GM13977 (cell line): ENCODE measurements at regions not wholly inside any gene's neighbourhood (a gene's known extent, or its start where the extent isn't known, plus 50 kb on each side); places are given as distances from the start of the nearest gene placed in this dataset.

Experiments used
- DNase-seq: peaks from one replicate; pipeline ENCODE4 v3.0.0; 2012; ENCODE audit warnings: low spot score
- CTCF ChIP-seq: IDR thresholded peaks from 2 replicates; pipeline ENCODE4 v1.5.1; 2012; ENCODE audit warnings: mild to moderate bottlenecking, control low read depth; ENCODE audit not compliant: insufficient read depth; ENCODE audit errors: extremely low read depth, missing control alignments
- in situ Hi-C: fragments of 300-500 bp; cut with MboI; formaldehyde crosslinking; loops from one replicate; pipeline ENCODE4 v1.12.0; 2022; ENCODE audit warnings: low sequenced_read_pairs, low pct_unique_long_range_greater_than_20kb, mixed read lengths, inconsistent platforms; ENCODE audit not compliant: unreplicated experiment

- in situ Hi-C loops, result no loop called here
- no peak for DNase-seq
- TF ChIP-seq CTCF, result no peak
Measured at GRCh38 chrX:113545040-113545439, 704.4 kb upstream of the AMOT start.

DNA sequence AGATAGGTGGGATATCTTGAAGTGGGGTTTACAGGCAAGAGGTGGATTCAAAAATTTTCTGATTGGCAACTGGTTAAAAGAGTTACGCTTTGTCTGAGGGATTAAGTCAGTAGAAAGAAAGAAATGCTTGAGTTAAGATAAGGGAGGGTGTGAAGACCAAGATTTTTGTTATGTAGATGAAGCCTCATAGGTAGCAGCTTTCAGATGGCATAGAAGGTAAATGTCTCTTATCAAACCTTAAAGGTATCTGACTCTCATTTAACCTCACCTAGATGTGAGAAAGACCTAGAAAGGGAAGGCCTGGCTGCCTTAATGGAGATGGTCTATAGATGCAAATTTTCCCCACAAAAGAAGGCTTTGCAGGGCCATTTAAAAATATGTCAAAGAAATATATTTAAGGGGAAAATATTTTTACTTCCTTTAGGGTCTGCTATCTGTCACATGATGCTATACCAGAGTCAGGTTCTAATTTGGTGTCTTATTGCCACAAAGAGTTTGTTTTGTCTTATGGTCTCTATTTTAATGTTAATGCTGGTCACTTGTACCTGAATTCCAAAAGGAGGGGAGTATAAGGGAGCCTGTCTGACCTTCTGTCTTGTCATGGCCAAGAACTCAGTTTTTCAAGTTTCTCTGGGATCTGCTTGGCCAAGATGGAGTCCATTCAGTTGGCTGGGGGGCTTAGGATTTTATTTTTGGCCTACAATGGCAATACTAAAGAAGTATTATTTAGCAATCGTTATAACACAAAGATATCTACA, 699.1 kb upstream of the AMOT start:
- no peak for DNase-seq
- in situ Hi-C loops, result no loop called here
- no peak for TF ChIP-seq CTCF

DNA sequence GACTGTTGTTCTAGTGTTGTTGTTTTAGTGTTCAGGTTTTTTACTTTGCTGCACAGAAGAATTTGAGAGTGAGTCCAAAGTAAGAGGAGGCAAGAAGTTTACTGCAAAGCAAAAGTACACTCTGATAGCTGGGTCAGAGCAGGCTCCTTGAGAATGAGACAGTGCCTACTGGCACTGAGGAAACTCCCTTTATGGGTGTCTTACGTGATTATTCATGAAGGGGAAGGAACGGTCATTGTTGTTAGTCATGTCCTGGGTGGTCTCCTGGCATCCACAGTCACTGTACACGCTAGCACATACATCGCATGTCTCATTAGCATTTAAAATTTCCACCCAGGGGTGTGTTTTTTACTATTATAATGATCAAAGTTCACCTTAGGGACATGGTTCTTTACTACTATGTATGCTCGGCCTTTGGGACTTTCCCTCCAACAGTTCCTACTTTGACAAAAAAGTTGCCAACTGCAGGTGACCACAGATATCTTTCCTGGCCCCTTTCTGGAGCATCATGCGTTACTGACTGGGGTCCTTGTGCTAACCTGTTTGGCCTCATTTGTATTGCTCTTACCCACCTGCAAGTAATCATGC, 688.9 kb upstream of the AMOT start:
- in situ Hi-C loops, result no loop called here
- no peak for DNase-seq
- no peak for TF ChIP-seq CTCF

- DNase-seq, result peak; percentile 20
- in situ Hi-C loops, result no loop called here
- TF ChIP-seq CTCF, result no peak
Measured at GRCh38 chrX:113522814-113523213, 682.2 kb upstream of the AMOT start.

- no peak for TF ChIP-seq CTCF
- no peak for DNase-seq
- in situ Hi-C loops, result no loop called here
Measured at GRCh38 chrX:113514906-113515305, 674.3 kb upstream of the AMOT start.

GRCh38 chrX:113512700-113513395, 672.2 kb upstream of the AMOT start:
- no peak for DNase-seq
- in situ Hi-C loops, result no loop called here
- TF ChIP-seq CTCF, result no peak
